HCT116 (cell line): ENCODE measurements at regions not wholly inside any gene's neighbourhood (a gene's known extent, or its start where the extent isn't known, plus 50 kb on each side); places are given as distances from the start of the nearest gene placed in this dataset.

Experiments
- ATAC-seq: fragments of 200-7000 bp; cut with Tn5 transposase; 2 replicates; pipeline ENCODE4 v1.9.1; 2020; ENCODE audit warnings: mild to moderate bottlenecking, moderate library complexity
- BruUV-seq: library from RNA; stranded (reverse); fragments of 400-500 nt; replicated peaks from 2 replicates; lab custom pipeline; 2021; lab: Mats Ljungman, UMichigan
- CTCF ChIA-PET: fragments of 300-600 bp; sonication (Branson Sonifier 250); formaldehyde crosslinking; loops from one replicate; lab custom pipeline; 2021; ENCODE audit warnings: antibody characterized with exemption; lab: Charles Lee
- POLR2A ChIA-PET: fragments of 300-600, 350-600 bp; sonication (Branson Sonifier 250); formaldehyde crosslinking; loops from one replicate; lab custom pipeline; 2021; ENCODE audit warnings: antibody characterized with exemption; lab: Charles Lee
- RAD21 ChIA-PET, 2 experiments: fragments of 300-600 bp; sonication (Branson Sonifier 250); formaldehyde crosslinking; loops; one replicate each; lab custom pipeline; 2023; ENCODE audit warnings: low total read pairs in 2 of 2; ENCODE audit not compliant: uncharacterized antibody in 2 of 2, unreplicated experiment in 2 of 2, low non-redundant PET in 1 of 2; lab: Charles Lee
- DNase-seq: peaks from one replicate; pipeline ENCODE4 v3.0.0-alpha.2; 2010; ENCODE audit warnings: low read depth, low spot score
- H2AFZ ChIP-seq: fragments of 200-600 bp; shearing (Covaris generic), sonication (generic); 2 replicates; pipeline ENCODE4 v1.6.1; 2017; ENCODE audit warnings: low read depth, mixed run types, mixed read lengths, antibody characterized with exemption, low read length; ENCODE audit not compliant: poor library complexity, severe bottlenecking
- H3K27ac ChIP-seq: 2 replicates; pipeline ENCODE4 v1.5.1; 2012; ENCODE audit warnings: low read depth, low read length
- H3K27me3 ChIP-seq: fragments of 200-600 bp; sonication (generic); 2 replicates; pipeline ENCODE4 v1.6.1; 2016; ENCODE audit warnings: mixed run types, low read length, mixed read lengths; ENCODE audit not compliant: insufficient read depth
- H3K36me3 ChIP-seq, 2 experiments: fragments of 200-500 bp in 1 of 2; fragments of 200-600 bp in 1 of 2; sonication (Bioruptor generic) in 1 of 2; sonication (generic) in 1 of 2; 2 replicates each; pipeline versions ENCODE4 v1.5.1 to v1.6.1; 2014 to 2016; ENCODE audit warnings: low read length in 2 of 2, inconsistent platforms in 1 of 2, mixed read lengths in 1 of 2, mixed run types in 1 of 2; ENCODE audit not compliant: insufficient read depth in 2 of 2, control insufficient read depth in 1 of 2
- H3K4me1 ChIP-seq, 2 experiments: fragments of 200-600 bp in 1 of 2; sonication (generic) in 1 of 2; 2 replicates each; pipeline versions ENCODE4 v1.5.1 to v1.6.1; 2012 to 2017; ENCODE audit warnings: low read length in 2 of 2, inconsistent platforms in 1 of 2, mild to moderate bottlenecking in 1 of 2, mixed read lengths in 1 of 2, mixed run types in 1 of 2, moderate library complexity in 1 of 2; ENCODE audit not compliant: insufficient read depth in 2 of 2, control insufficient read depth in 1 of 2
- H3K4me2 ChIP-seq: fragments of 200-600 bp; sonication (generic); 2 replicates; pipeline ENCODE4 v1.6.1; 2017; ENCODE audit warnings: mixed run types, low read length, mixed read lengths
- H3K4me3 ChIP-seq, 2 experiments: fragments of 200-600 bp in 1 of 2; sonication (generic) in 1 of 2; replicated peaks in 1 of 2; 2 replicates each; pipeline ENCODE4 v1.5.1; 2011 to 2016; ENCODE audit warnings: low read length in 2 of 2, control low read depth in 1 of 2, low read depth in 1 of 2, mild to moderate bottlenecking in 1 of 2, mixed read lengths in 1 of 2, mixed run types in 1 of 2
- H3K79me2 ChIP-seq: fragments of 200-600 bp; sonication (generic); 2 replicates; pipeline ENCODE4 v1.6.1; 2017; ENCODE audit warnings: mild to moderate bottlenecking, mixed run types, low read length, moderate library complexity, mixed read lengths; ENCODE audit not compliant: insufficient read depth
- H3K9ac ChIP-seq: fragments of 200-600 bp; sonication (generic); 2 replicates; pipeline ENCODE4 v1.6.1; 2016; ENCODE audit warnings: low read length, mixed read lengths
- H3K9me2 ChIP-seq: fragments of 200-600 bp; sonication (generic), shearing (Covaris generic); 2 replicates; pipeline ENCODE4 v1.6.1; 2017; ENCODE audit warnings: mixed run types, mild to moderate bottlenecking, moderate library complexity; ENCODE audit not compliant: insufficient read depth
- H3K9me3 ChIP-seq, 2 experiments: fragments of 200-500 bp in 1 of 2; fragments of 200-600 bp in 1 of 2; sonication (Bioruptor generic) in 1 of 2; sonication (generic) in 1 of 2; 2 replicates each; pipeline ENCODE4 v1.6.1; 2014 to 2017; ENCODE audit warnings: low read length in 2 of 2, mixed read lengths in 2 of 2, inconsistent platforms in 1 of 2, low read depth in 1 of 2, mild to moderate bottlenecking in 1 of 2, mixed run types in 1 of 2, moderate library complexity in 1 of 2; ENCODE audit not compliant: control insufficient read depth in 1 of 2, insufficient read depth in 1 of 2
- H4K20me1 ChIP-seq: fragments of 200-600 bp; sonication (generic), shearing (Covaris generic); 2 replicates; pipeline ENCODE4 v1.6.1; 2017; ENCODE audit warnings: mixed run types, mild to moderate bottlenecking, moderate library complexity; ENCODE audit not compliant: insufficient read depth
- CBX3 ChIP-seq: IDR thresholded peaks from 2 replicates; pipeline ENCODE4 v1.6.1; 2012; ENCODE audit warnings: low read depth
- CEBPB ChIP-seq: IDR thresholded peaks from 2 replicates; pipeline ENCODE4 v1.6.1; 2012; ENCODE audit warnings: low read depth
- EGR1 ChIP-seq: IDR thresholded peaks from 2 replicates; pipeline ENCODE4 v1.6.1; 2012; ENCODE audit warnings: low read depth
- EZH2phosphoT487 ChIP-seq: fragments of 200-600 bp; IDR thresholded peaks from 2 replicates; pipeline ENCODE4 v1.6.1; 2018; ENCODE audit warnings: antibody characterized with exemption, borderline replicate concordance
- FOSL1 ChIP-seq: IDR thresholded peaks from 2 replicates; pipeline ENCODE4 v1.6.1; 2012; ENCODE audit warnings: low read depth
- JUND ChIP-seq: IDR thresholded peaks from 2 replicates; pipeline ENCODE4 v1.6.1; 2012
- POLR2A ChIP-seq: IDR thresholded peaks from 2 replicates; pipeline ENCODE4 v1.7.0; 2011; ENCODE audit warnings: borderline replicate concordance; ENCODE audit not compliant: insufficient read depth, insufficient read length; ENCODE audit errors: extremely low read depth
- POLR2AphosphoS5 ChIP-seq: IDR thresholded peaks from 2 replicates; pipeline ENCODE4 v1.6.1; 2011; ENCODE audit warnings: mild to moderate bottlenecking, low read depth, low read length, moderate library complexity
- RAD21 ChIP-seq: IDR thresholded peaks from 2 replicates; pipeline ENCODE4 v1.6.1; 2012; ENCODE audit warnings: low read depth, mild to moderate bottlenecking
- SRF ChIP-seq: IDR thresholded peaks from 2 replicates; pipeline ENCODE4 v1.6.1; 2012; ENCODE audit warnings: low read depth
- TCF7L2 ChIP-seq: IDR thresholded peaks from 2 replicates; pipeline ENCODE4 v1.7.0; 2011; ENCODE audit warnings: borderline replicate concordance, inconsistent platforms; ENCODE audit not compliant: insufficient read depth, insufficient read length; ENCODE audit errors: extremely low read depth
- intact Hi-C: fragments of 100-400 bp; cut with micrococcal nuclease; formaldehyde crosslinking; loops from 2 replicates; pipeline ENCODE4 v1.10.0; 2022
- TF ChIP-seq, protein P1 (sequence below): IDR thresholded peaks from 2 replicates; pipeline ENCODE4 v1.6.1; 2011; ENCODE audit warnings: mild to moderate bottlenecking, low read length, moderate library complexity; ENCODE audit not compliant: insufficient replicate concordance; ENCODE audit errors: extremely low read depth
- TF ChIP-seq, protein P2 (sequence below): IDR thresholded peaks from 2 replicates; pipeline ENCODE4 v1.6.1; 2012
- TF ChIP-seq, protein P3 (sequence below): IDR thresholded peaks from 2 replicates; pipeline ENCODE4 v1.6.1; 2012; ENCODE audit warnings: low read depth

GRCh38 chr6:140677781-140678528 is 1303.5 kb upstream of the CITED2 start (continued):
- TF ChIP-seq EGR1, result no peak
- no peak for TF ChIP-seq TCF7L2
- TF ChIP-seq POLR2A, result no peak
- TF ChIP-seq, protein P1, sequence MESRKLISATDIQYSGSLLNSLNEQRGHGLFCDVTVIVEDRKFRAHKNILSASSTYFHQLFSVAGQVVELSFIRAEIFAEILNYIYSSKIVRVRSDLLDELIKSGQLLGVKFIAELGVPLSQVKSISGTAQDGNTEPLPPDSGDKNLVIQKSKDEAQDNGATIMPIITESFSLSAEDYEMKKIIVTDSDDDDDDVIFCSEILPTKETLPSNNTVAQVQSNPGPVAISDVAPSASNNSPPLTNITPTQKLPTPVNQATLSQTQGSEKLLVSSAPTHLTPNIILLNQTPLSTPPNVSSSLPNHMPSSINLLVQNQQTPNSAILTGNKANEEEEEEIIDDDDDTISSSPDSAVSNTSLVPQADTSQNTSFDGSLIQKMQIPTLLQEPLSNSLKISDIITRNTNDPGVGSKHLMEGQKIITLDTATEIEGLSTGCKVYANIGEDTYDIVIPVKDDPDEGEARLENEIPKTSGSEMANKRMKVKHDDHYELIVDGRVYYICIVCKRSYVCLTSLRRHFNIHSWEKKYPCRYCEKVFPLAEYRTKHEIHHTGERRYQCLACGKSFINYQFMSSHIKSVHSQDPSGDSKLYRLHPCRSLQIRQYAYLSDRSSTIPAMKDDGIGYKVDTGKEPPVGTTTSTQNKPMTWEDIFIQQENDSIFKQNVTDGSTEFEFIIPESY, result no peak
- TF ChIP-seq CEBPB, result no peak
- TF ChIP-seq EZH2phosphoT487, result no peak
- TF ChIP-seq POLR2AphosphoS5, result no peak

DNA sequence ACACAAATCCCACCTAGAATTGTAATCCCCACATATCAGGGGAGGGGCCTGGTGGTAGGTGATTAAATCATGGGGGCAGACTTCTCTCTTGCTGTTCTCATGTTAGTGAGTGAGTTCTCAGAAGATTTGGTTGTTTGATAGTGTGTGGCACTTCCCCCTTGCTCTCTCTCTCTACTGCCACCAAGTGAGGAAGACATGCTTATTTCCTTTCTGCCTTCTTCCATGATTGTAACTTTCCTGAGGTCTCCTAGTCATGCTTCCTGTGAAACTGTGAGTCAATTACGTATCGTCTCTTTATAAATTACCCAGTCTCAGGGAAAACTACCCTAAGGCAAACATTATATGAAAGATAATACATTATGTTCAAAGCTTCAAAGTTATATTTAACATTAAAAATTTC is 1297.5 kb upstream of the CITED2 start:
- no peak overlapping the region for H3K9ac ChIP-seq
- no peaks in the 10 kb centered on the region for H3K79me2 ChIP-seq
- ChIA-PET CTCF (no interaction called here), POLR2A (no interaction called here), RAD21 (no interaction called here)
- no TSS peak for BruUV-seq
- H3K4me2 ChIP-seq, result no peak overlapping the region
- intact Hi-C loops, result no loop called here
- no peaks in the 10 kb centered on the region for H3K9me2 ChIP-seq
- H3K36me3 ChIP-seq, result no peaks in the 10 kb centered on the region
- H4K20me1 ChIP-seq, result no peaks in the 10 kb centered on the region
- ATAC-seq (peak; percentile 65), DNase-seq (peak; percentile 6)
- peak overlapping the region; percentile 43 for H2AFZ ChIP-seq
- no peak overlapping the region for H3K4me3 ChIP-seq
- H3K9me3 ChIP-seq, result no peaks in the 10 kb centered on the region
- H3K27ac ChIP-seq, result no peak overlapping the region
- no peaks in the 10 kb centered on the region for H3K4me1 ChIP-seq
- H3K27me3 ChIP-seq, result no peaks in the 10 kb centered on the region
- peak; percentile 26; the same call in 1 of the 2 replicates for TF ChIP-seq CBX3
- TF ChIP-seq RAD21, result peak; percentile 22
- no peak for TF ChIP-seq JUND
- TF ChIP-seq TCF7L2, result no peak
- TF ChIP-seq, protein P2, sequence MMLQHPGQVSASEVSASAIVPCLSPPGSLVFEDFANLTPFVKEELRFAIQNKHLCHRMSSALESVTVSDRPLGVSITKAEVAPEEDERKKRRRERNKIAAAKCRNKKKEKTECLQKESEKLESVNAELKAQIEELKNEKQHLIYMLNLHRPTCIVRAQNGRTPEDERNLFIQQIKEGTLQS, result no peak
- no peak for TF ChIP-seq SRF
- TF ChIP-seq, protein P3, sequence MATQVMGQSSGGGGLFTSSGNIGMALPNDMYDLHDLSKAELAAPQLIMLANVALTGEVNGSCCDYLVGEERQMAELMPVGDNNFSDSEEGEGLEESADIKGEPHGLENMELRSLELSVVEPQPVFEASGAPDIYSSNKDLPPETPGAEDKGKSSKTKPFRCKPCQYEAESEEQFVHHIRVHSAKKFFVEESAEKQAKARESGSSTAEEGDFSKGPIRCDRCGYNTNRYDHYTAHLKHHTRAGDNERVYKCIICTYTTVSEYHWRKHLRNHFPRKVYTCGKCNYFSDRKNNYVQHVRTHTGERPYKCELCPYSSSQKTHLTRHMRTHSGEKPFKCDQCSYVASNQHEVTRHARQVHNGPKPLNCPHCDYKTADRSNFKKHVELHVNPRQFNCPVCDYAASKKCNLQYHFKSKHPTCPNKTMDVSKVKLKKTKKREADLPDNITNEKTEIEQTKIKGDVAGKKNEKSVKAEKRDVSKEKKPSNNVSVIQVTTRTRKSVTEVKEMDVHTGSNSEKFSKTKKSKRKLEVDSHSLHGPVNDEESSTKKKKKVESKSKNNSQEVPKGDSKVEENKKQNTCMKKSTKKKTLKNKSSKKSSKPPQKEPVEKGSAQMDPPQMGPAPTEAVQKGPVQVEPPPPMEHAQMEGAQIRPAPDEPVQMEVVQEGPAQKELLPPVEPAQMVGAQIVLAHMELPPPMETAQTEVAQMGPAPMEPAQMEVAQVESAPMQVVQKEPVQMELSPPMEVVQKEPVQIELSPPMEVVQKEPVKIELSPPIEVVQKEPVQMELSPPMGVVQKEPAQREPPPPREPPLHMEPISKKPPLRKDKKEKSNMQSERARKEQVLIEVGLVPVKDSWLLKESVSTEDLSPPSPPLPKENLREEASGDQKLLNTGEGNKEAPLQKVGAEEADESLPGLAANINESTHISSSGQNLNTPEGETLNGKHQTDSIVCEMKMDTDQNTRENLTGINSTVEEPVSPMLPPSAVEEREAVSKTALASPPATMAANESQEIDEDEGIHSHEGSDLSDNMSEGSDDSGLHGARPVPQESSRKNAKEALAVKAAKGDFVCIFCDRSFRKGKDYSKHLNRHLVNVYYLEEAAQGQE, result no peak
- TF ChIP-seq, protein P1, result no peak
- TF ChIP-seq FOSL1, result no peak
- TF ChIP-seq EGR1, result no peak
- no peak for TF ChIP-seq POLR2A
